GM23338 (cell line): ENCODE measurements at regions not wholly inside any gene's neighbourhood (a gene's known extent, or its start where the extent isn't known, plus 50 kb on each side); places are given as distances from the start of the nearest gene placed in this dataset.

Source experiments
- CREB1 ChIP-seq: fragments of 250-450 bp; sonication (Bioruptor Pico); IDR thresholded peaks from 2 replicates; pipeline ENCODE4 v1.5.0; 2020; ENCODE audit warnings: low read depth, mild to moderate bottlenecking, moderate library complexity
- EZH2 ChIP-seq: fragments of 200-600 bp; sonication (generic); IDR thresholded peaks from one replicate; pipeline ENCODE4 v1.8.0; 2017; ENCODE audit warnings: antibody characterized with exemption, mild to moderate bottlenecking, low read depth; ENCODE audit not compliant: unreplicated experiment
- JUNB ChIP-seq: IDR thresholded peaks from one replicate; pipeline ENCODE4 v1.6.1; 2016; ENCODE audit warnings: antibody characterized with exemption; ENCODE audit not compliant: unreplicated experiment
- POLR2AphosphoS5 ChIP-seq: IDR thresholded peaks from 2 replicates; pipeline ENCODE4 v1.6.1; 2016; ENCODE audit warnings: antibody characterized with exemption, low read depth
- TF ChIP-seq, protein P1 (sequence below), 2 experiments: fragments of 200-600 bp in 1 of 2; sonication (generic) in 1 of 2; conservative IDR thresholded peaks; 2 replicates each; pipeline versions ENCODE4 v1.5.1 to v1.6.1; 2016 to 2017; ENCODE audit warnings: antibody characterized with exemption in 2 of 2, low read depth in 2 of 2, mild to moderate bottlenecking in 2 of 2, moderate library complexity in 1 of 2
- TF ChIP-seq, protein P2 (sequence below): IDR thresholded peaks from one replicate; pipeline ENCODE4 v1.6.1; 2018; ENCODE audit warnings: antibody characterized with exemption; ENCODE audit not compliant: unreplicated experiment

DNA sequence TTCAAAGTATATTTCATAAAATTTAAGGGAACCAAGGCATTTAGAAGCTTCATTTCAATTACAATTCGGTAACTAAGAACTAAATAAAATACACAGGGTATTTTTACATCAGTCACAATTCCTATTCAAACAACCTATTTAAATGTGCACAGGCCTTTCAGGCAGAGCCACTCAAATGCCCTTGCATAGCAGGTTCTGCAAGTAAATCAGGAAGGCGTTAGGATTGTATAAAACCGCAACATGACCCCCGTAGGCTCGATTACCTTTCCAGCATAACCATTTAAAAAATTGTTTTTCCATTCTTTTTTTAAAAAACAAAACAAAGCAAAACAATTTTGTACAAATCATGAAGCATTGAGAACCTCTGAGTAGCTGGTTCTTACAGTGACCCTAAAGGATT, 289.9 kb upstream of the SP8 start:
- TF ChIP-seq, protein P1, sequence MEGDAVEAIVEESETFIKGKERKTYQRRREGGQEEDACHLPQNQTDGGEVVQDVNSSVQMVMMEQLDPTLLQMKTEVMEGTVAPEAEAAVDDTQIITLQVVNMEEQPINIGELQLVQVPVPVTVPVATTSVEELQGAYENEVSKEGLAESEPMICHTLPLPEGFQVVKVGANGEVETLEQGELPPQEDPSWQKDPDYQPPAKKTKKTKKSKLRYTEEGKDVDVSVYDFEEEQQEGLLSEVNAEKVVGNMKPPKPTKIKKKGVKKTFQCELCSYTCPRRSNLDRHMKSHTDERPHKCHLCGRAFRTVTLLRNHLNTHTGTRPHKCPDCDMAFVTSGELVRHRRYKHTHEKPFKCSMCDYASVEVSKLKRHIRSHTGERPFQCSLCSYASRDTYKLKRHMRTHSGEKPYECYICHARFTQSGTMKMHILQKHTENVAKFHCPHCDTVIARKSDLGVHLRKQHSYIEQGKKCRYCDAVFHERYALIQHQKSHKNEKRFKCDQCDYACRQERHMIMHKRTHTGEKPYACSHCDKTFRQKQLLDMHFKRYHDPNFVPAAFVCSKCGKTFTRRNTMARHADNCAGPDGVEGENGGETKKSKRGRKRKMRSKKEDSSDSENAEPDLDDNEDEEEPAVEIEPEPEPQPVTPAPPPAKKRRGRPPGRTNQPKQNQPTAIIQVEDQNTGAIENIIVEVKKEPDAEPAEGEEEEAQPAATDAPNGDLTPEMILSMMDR (conservative IDR thresholded peaks at IDR 0.05; ENCODE audit: low read depth in 2 of 2) = no peak
- no peak for TF ChIP-seq CREB1 (CRISPR knock-in tag)
- no peak for TF ChIP-seq EZH2
- TF ChIP-seq JUNB = no peak
- TF ChIP-seq, protein P2, sequence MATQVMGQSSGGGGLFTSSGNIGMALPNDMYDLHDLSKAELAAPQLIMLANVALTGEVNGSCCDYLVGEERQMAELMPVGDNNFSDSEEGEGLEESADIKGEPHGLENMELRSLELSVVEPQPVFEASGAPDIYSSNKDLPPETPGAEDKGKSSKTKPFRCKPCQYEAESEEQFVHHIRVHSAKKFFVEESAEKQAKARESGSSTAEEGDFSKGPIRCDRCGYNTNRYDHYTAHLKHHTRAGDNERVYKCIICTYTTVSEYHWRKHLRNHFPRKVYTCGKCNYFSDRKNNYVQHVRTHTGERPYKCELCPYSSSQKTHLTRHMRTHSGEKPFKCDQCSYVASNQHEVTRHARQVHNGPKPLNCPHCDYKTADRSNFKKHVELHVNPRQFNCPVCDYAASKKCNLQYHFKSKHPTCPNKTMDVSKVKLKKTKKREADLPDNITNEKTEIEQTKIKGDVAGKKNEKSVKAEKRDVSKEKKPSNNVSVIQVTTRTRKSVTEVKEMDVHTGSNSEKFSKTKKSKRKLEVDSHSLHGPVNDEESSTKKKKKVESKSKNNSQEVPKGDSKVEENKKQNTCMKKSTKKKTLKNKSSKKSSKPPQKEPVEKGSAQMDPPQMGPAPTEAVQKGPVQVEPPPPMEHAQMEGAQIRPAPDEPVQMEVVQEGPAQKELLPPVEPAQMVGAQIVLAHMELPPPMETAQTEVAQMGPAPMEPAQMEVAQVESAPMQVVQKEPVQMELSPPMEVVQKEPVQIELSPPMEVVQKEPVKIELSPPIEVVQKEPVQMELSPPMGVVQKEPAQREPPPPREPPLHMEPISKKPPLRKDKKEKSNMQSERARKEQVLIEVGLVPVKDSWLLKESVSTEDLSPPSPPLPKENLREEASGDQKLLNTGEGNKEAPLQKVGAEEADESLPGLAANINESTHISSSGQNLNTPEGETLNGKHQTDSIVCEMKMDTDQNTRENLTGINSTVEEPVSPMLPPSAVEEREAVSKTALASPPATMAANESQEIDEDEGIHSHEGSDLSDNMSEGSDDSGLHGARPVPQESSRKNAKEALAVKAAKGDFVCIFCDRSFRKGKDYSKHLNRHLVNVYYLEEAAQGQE = no peak
- TF ChIP-seq POLR2AphosphoS5 = no peak
